Mammary epithelial cell (primary cell): ENCODE measurements at regions not wholly inside any gene's neighbourhood (a gene's known extent, or its start where the extent isn't known, plus 50 kb on each side); places are given as distances from the start of the nearest gene placed in this dataset.

Experiments used
- CTCF ChIP-seq, 2 donors: IDR thresholded peaks in 1 of 2; conservative IDR thresholded peaks in 1 of 2; 2 replicates each; pipeline ENCODE4 v1.5.1; 2011 to 2012; ENCODE audit warnings: inconsistent platforms in 2 of 2, low read length in 2 of 2, mild to moderate bottlenecking in 2 of 2, control low read depth in 1 of 2, low read depth in 1 of 2; ENCODE audit not compliant: insufficient read depth in 1 of 2; ENCODE audit errors: extremely low read depth in 1 of 2
- EZH2 ChIP-seq: IDR thresholded peaks from 2 replicates; pipeline ENCODE4 v1.6.1; 2012; ENCODE audit warnings: low read length, inconsistent platforms, borderline replicate concordance

GRCh38 chr1:2908081-2908480, 106.6 kb upstream of the TTC34 start:
- TF ChIP-seq CTCF (conservative IDR thresholded peaks at IDR 0.05 in 1 of 2, IDR thresholded peaks at IDR 0.05 in 1 of 2; ENCODE audit: extremely low read depth in 1 of 2, insufficient read depth in 1 of 2, low read depth in 1 of 2, low read length in 2 of 2) (no peak), EZH2 (no peak)
